ENCODE measurements at regions not wholly inside any gene's neighbourhood (a gene's known extent, or its start where the extent isn't known, plus 50 kb on each side); places are given as distances from the start of the nearest gene placed in this dataset.
A peak's percentile ranks its signal among the peaks of the same experiment; 100 is the strongest.
"Not testable (repeated sequence)": the region's sequence is repeated elsewhere in the genome, so short reads cannot be mapped to it uniquely, and the experiment has no call there.

GRCh38 chr22:22946131-22946530, 58.5 kb downstream of the IGLL5 start:
- DNase-seq (ENCODE audit: low spot score), result no peak

- no peak for DNase-seq (ENCODE audit: low spot score)
These were observed 61.3 kb downstream of the IGLL5 start for GRCh38 chr22:22948651-22949571.

DNA sequence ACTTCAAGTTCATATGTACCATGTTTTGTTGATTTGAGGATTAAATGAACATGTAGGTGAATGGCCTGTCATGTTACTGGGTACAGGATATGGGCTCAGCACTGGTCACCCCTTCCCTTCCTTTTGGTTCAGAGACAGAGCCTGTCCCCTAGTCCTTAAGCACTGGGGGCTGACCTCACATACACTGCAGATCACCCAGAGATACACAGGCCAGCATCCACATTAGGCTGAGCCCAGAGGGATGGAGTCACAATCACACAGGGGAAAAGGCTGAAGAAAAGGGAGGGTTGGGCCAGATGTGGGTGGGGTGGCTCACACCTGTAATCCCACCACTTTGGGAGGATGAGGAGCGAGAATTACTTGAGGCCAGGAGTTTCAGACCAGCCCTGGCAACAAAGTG, 62.3 kb downstream of the IGLL5 start:
- DNase-seq (ENCODE audit: low spot score), result no peak

- DNase-seq (ENCODE audit: low spot score), result no peak
These were observed 63.4 kb downstream of the IGLL5 start for GRCh38 chr22:22951035-22951434.

GRCh38 chr22:22952531-22953280, 65.1 kb downstream of the IGLL5 start:
- DNase-seq (ENCODE audit: low spot score), result no peak

- no peak for DNase-seq (ENCODE audit: low spot score)
These were observed 66.2 kb downstream of the IGLL5 start for GRCh38 chr22:22953791-22954190.

GRCh38 chr22:22954656-22955055, 67.0 kb downstream of the IGLL5 start:
- no peak for DNase-seq (ENCODE audit: low spot score)

DNA sequence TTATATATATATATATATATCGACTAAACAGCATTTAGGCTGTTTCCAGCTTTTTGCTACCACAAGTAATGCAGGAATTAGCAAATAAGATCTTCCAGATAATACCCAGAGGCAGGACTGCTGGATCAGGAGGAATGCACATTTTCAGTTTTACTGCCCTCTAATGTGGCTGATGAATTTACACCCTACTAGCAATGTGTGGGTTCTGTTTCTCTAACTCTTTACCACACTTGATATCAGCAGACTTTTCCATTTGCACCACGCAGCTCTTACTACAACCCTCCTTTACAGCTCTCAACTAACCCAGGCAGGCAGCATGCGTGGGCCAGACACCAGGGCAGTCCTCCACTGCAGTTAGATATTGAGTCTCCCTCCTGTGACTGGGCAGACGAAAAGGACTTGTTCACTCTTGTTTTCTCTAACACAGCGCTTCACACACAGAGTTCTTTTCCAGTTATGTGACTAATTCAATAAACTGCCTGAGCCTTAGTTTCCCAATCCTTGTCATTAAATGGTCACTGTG, 67.7 kb downstream of the IGLL5 start:
- DNase-seq (ENCODE audit: low spot score), result no peak

DNA sequence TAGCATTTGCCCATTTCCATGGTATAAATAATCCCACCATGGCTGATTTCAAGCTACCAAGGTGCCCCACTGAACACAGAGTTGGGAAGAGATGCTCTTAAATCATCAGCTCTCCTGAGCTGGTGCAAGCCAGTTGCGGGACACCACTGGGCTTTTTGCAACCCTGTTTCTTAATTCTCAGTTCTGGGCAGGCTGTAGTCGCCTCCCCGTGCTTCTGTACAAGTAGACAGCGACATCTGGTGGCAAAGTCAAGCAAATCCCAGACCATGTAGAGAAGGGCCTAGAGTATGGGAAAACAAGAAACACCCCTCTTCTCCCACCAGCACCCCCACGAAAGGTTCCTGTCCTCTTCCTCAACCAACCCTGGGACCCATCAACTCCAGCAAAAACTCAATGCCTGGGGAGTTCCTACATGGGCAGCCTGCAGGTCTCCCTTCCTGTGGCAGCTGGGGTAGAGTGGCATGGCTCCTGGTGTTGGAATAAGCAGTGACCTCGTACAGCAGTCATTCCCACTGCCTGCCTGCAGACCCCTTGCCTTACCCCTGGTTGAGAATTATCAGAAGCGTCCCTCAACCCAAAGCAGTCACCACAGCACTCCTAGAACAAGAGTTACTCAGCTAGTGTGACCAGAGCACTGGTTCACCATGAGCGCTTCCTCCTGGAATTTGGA, 68.4 kb downstream of the IGLL5 start:
- DNase-seq (ENCODE audit: low spot score), result peak; percentile 68

DNA sequence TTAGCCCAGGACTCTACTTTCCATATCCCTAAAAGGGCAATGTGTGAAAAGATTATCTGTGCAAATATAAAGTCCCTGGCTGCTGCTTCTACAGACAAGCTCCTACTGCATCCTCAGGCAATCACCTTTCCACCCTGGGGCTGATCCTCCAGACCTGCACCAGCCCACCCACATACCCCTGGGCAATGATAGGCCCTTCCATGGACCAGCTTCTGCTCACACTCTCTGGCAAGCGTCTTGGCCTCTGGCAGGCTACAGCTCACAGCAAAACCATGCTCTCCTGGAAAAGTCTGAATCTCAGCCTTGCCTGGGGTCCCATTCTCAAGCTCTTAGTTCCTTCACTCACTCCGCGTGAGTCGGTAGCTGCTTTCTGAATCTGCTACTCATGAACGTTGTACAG, 69.5 kb downstream of the IGLL5 start:
- DNase-seq (ENCODE audit: low spot score), result no peak

GRCh38 chr22:22958621-22959020, 71.0 kb downstream of the IGLL5 start:
- no peak for DNase-seq (ENCODE audit: low spot score)

GRCh38 chr22:22959147-22959827, 71.7 kb downstream of the IGLL5 start:
- DNase-seq (ENCODE audit: low spot score), result peak; percentile 81

DNA sequence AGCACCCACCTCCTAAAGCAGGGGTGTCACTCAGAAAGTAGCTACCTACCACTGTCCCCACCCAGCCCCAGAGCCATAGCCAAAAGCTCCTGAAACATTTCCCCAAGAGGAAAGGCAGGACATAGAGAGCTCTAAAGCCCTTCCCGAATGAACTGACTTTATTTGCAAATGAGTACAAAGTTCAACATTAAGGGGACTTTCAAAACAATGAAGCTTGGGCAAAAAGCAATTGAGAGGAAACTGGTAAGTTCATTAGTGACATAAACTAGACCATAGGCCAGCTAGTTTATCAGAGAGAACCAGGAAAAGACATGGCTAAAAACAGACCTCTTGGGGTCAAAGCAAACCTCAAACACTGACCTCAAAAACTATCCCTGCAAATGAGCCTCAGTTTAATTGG, 72.7 kb downstream of the IGLL5 start:
- DNase-seq (ENCODE audit: low spot score), result no peak

- DNase-seq (ENCODE audit: low spot score), result no peak
These were observed 74.0 kb downstream of the IGLL5 start for GRCh38 chr22:22961574-22961973.

DNA sequence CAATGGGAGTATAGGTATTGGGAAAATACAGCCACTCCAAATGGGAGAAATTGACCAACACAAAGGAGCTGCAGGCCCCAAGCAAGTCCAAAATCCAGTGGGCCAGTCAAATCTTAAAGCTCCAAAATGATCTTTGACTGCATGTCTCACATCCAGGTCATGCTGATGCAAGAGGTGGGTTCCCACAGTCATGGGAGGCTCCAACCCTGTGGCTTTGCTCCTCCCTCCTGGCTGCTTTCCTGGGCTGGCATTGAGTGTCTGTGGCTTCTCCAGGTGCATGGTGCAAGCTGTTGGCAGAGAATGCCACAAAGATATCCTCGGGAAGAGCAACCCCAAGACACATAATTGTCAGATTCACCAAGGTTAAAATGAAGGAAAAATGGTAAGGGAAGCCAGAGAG, 80.8 kb downstream of the IGLL5 start:
- no peak for DNase-seq (ENCODE audit: low spot score)

DNA sequence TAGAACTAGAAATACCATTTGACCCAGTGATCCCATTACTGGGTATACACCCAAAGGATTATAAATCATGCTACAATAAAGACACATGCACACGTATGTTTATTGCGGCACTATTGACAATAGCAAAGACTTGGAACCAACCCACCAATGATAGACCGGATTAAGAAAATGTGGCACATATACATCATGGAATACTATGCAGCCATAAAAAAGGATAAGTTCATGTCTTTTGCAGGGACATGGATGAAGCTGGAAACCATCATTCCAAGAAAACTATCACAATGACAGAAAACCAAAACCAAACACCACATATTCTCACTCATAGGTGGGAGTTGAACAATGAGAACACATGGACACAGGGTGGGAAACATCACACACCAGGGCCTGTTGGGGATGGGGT, 85.0 kb downstream of the IGLL5 start:
- not testable (repeated sequence) for DNase-seq (ENCODE audit: low spot score)

DNA sequence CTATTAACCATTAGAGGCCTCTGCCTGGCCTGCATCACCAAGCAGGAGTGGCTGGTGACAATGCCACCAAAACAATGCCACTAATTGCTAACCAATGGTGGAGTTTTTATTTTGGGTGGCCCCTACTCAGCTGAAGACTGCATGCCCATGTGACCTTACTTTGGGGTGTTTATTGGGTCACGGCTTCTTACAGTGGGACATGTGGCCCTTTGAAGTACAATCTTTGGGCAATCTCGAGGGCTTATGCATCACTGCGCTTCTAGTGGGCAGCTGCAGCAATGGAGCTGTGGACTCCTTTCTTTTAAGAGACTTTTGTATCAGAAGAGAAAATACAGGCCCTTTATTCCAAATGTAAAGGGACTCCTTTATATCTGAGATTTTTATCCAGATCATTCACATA, 85.7 kb downstream of the IGLL5 start:
- DNase-seq (ENCODE audit: low spot score), result no peak

- no peak for DNase-seq (ENCODE audit: low spot score)
These were observed 86.5 kb downstream of the IGLL5 start for GRCh38 chr22:22974156-22974555.

DNA sequence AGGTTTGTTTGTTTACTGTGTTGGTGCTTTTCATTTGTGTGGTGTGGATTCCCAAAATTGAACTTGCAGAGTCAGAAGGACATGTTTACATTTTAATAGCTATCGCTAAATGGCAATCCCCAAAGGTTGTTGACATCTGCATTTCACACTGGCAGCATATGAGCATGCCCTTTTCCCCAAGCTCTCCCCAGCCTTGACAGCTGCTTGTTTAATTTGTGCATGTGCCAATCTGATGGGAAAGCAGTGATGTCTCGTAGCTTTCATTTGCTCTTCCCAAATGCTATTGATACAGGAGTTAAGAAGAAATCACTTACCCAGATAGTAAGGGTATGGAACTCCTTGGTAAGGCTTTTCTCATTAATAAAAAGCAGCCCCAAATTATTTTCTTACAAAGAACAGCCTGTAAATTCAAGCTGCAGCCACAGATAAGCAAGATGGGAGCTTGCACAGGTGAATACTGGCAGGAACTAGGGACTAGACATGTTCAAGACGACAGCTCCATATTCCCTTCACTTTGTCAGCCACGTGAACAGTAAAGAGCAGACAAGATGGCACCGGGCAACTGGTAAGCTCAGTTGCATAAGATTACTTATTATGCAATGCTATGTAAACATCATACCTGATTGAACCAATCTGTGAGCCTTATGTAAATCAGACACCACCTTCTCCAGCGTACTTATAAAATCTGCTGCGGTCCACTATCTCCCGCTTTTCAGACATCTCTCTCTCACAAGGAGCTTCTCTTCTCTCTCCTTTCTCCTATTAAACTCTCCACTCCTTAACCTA, 87.4 kb downstream of the IGLL5 start:
- no peak for DNase-seq (ENCODE audit: low spot score)

DNA sequence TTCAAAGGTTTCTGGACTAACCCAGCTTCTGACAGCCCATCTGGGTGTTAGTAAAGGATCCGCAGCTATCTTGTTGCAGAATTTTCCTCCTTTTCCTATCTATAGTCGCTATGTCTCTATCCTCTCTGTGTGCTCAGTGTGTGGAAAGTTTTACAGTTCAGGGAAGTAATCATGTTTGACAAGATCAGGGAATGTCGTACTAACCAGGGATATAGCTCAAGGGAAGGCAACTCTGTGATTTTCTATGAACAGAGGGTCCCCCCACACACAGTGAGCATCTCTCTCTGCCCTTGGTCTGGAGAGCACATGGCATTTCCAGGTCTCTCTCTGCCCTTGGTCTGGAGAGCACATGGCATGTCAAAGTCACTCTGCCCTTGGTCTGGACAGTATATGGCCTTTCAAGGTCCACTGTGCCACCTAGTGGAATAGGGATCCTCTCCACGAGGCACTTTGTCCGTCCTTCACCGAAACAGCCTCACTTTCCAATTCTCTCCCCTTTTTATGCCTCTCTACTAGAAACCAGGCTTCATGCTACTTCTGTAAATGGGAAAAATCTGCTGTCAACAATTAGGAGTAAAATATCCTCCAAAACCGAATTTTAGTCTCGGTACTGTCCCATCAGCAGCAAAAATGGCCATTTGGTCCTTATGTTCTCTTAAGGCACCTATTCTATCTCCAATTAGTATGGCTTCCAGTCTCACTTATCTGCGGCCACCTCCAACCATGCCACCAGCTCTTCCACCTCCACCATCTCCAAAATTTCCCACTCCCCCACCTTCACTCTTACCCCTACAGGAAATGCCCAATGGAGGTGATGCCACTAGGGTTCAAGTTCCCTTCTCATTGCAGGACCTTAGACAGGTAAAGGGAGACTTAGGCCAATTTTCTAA, 88.7 kb downstream of the IGLL5 start:
- DNase-seq (ENCODE audit: low spot score), result no peak
